ENCODE measurements at regions not wholly inside any gene's neighbourhood (a gene's known extent, or its start where the extent isn't known, plus 50 kb on each side); places are given as distances from the start of the nearest gene placed in this dataset.

DNA sequence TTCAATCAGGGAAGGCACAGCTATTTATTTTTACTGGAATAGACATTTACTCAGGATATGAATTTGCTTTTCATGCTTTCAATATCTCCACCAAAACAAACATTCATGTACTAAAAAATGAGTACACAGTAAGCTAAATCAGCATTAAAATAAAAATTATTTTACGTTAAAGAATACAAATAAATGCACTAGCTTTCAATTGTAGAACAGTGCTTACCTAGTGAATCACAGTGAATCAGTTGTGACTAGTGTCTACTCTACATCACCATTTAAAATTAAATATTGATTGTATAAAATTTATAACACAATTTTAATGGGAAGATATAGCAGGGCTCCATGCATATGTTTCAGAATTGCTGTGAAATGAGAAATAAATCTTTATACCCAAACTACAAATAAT, 929.6 kb upstream of the ATXN8OS start:
- TF ChIP-seq, protein P1, sequence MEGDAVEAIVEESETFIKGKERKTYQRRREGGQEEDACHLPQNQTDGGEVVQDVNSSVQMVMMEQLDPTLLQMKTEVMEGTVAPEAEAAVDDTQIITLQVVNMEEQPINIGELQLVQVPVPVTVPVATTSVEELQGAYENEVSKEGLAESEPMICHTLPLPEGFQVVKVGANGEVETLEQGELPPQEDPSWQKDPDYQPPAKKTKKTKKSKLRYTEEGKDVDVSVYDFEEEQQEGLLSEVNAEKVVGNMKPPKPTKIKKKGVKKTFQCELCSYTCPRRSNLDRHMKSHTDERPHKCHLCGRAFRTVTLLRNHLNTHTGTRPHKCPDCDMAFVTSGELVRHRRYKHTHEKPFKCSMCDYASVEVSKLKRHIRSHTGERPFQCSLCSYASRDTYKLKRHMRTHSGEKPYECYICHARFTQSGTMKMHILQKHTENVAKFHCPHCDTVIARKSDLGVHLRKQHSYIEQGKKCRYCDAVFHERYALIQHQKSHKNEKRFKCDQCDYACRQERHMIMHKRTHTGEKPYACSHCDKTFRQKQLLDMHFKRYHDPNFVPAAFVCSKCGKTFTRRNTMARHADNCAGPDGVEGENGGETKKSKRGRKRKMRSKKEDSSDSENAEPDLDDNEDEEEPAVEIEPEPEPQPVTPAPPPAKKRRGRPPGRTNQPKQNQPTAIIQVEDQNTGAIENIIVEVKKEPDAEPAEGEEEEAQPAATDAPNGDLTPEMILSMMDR (IDR thresholded peaks at IDR 0.05), result no peak
- H3K4me1 ChIP-seq, result no peaks in the 10 kb centered on the region
- no peak overlapping the region for H3K27ac ChIP-seq
- no peaks in the 10 kb centered on the region for H3K9me3 ChIP-seq
- ATAC-seq (no peak), DNase-seq (no peak)
- H3K36me3 ChIP-seq, result no peaks in the 10 kb centered on the region
- H3K4me3 ChIP-seq, result no peak overlapping the region
- intact Hi-C loops (cut with DNase I), result no loop called here
- no peaks in the 10 kb centered on the region for H3K27me3 ChIP-seq

DNA sequence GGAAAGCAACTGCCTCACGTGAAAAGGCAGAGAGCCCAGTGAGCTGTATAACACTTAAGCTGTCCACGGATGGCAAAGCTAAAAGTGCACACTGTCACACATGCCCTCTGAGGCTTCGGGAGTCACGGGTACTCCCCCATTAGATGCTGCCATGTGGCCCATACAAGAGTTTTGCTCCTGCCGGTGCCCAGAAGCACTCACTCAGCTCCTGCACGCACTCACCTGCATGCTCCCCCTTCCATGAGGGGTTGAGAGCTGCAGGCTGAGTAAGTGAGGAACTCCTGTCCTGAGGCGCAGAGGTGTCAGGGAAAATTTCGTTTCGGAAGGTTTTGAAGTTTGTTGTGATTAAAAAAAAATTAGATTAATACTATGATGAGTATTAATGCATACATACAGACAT, 939.2 kb upstream of the ATXN8OS start:
- no peak overlapping the region for H3K4me3 ChIP-seq
- TF ChIP-seq, protein P1 (IDR thresholded peaks at IDR 0.05), result no peak
- no peaks in the 10 kb centered on the region for H3K9me3 ChIP-seq
- H3K27me3 ChIP-seq, result no peaks in the 10 kb centered on the region
- no peaks in the 10 kb centered on the region for H3K4me1 ChIP-seq
- intact Hi-C loops (cut with DNase I), result no loop called here
- no peak for DNase-seq
- no peaks in the 10 kb centered on the region for H3K36me3 ChIP-seq
- ATAC-seq, result no peak
- H3K27ac ChIP-seq, result no peak overlapping the region

DNA sequence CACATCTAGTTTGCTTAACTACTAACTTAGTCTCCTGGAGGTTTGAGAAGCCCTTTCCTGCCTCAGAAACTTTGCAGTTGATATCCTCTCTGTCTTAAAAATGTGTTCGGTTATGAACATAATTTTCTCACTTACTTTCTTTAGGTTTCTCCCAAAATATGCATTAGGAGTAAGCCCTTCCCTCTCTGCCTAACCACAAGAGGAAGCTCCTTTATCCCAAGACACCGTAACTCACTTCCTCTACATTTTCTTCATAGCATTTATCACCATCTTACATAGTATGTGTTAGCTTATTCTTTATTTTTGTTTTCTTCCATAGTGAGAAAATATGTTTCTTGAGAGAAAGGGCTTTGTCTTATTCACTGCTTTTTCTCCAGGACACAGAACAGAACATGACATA, 952.5 kb upstream of the ATXN8OS start:
- intact Hi-C loops (cut with DNase I), result no loop called here
- DNase-seq, result no peak
- Histone ChIP-seq H3K9me3 (no peaks in the 10 kb centered on the region), H3K27me3 (no peaks in the 10 kb centered on the region), H3K27ac (no peak overlapping the region), H3K4me3 (no peak overlapping the region), H3K36me3 (no peaks in the 10 kb centered on the region), H3K4me1 (no peaks in the 10 kb centered on the region)
- TF ChIP-seq, protein P1 (IDR thresholded peaks at IDR 0.05), result no peak
- no peak for ATAC-seq

DNA sequence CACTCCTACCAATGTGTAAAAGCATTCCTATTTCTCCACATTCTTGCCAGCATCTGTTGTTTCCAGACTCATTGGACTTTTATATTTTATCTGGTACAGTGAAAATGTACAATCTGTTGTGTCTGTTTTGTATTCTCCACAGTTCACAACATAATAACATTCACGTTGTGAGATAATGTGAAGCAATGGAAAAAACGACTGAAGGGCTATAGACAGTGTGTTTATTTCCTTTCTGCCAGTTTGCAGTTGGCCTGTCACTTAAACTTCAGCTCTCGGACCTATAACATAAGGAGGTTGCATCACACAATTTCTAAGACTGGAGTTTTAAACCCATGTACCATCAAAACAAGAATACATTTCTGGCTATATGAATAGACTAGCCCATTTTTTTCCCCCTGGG, 965.5 kb upstream of the ATXN8OS start:
- no peaks in the 10 kb centered on the region for H3K27me3 ChIP-seq
- no peak overlapping the region for H3K4me3 ChIP-seq
- H3K36me3 ChIP-seq, result no peaks in the 10 kb centered on the region
- TF ChIP-seq, protein P1 (IDR thresholded peaks at IDR 0.05), result no peak
- intact Hi-C loops (cut with DNase I), result no loop called here
- no peak for DNase-seq
- H3K27ac ChIP-seq, result no peak overlapping the region
- no peaks in the 10 kb centered on the region for H3K4me1 ChIP-seq
- ATAC-seq, result no peak
- no peaks in the 10 kb centered on the region for H3K9me3 ChIP-seq

DNA sequence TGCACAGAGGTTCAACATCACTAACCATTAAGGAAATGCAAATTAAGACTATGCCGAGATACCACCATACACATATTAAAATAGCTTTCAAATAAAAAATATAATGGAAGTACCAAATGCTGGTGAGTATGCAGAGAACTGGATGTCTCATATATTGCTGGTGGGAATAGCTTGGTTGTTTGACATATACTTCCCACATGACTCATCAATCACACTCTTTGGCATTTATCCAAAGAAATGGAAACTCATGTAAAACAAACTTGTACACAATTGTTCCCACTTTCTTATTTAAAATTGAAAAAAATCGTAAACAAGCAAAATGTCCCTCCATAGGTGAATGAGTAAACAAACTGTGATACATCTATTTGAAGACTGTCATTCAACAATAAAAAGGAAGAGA, 982.6 kb upstream of the ATXN8OS start:
- ATAC-seq (no peak), DNase-seq (no peak)
- TF ChIP-seq, protein P1 (IDR thresholded peaks at IDR 0.05), result no peak
- no peaks in the 10 kb centered on the region for H3K9me3 ChIP-seq
- H3K27ac ChIP-seq, result no peak overlapping the region
- H3K4me3 ChIP-seq, result no peak overlapping the region
- H3K27me3 ChIP-seq, result no peaks in the 10 kb centered on the region
- no peaks in the 10 kb centered on the region for H3K4me1 ChIP-seq
- H3K36me3 ChIP-seq, result no peaks in the 10 kb centered on the region
- intact Hi-C loops (cut with DNase I), result no loop called here

DNA sequence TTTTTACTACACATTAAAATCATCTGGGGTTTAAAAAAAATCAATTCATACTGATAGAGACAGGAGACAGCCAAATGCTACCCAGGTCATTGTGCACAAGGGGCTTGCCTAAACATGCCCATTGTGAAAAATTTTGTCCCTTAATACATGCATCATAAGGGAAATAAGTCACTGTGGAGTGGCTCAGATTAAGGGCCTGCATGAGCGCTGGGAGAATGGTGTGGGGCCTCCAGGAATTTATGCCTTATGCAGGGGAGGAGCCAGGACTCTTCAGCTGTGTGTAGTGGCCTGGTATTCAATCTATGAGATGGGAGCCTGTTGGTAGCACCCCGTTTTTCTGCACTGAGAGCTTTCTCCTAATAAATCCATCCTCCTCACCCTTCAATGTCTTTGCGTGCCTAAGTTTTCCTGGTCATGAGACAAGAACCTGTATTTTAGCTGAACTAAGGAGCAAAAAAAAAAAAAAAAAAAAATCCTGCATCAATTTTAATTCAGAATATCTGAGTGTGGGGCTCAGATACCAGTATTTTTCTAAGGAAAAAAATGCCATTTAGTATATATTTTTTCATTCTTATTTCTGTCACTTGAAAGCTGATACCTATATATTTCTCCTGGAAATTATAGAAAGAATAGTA, 997.6 kb upstream of the ATXN8OS start:
- Histone ChIP-seq H3K4me1 (no peaks in the 10 kb centered on the region), H3K27me3 (no peaks in the 10 kb centered on the region), H3K9me3 (no peaks in the 10 kb centered on the region), H3K36me3 (no peaks in the 10 kb centered on the region), H3K27ac (no peak overlapping the region), H3K4me3 (no peak overlapping the region)
- DNase-seq (no peak), ATAC-seq (no peak)
- intact Hi-C loops (cut with DNase I), result no loop called here
- TF ChIP-seq, protein P1 (IDR thresholded peaks at IDR 0.05), result no peak
